ENCODE measurements at regions not wholly inside any gene's neighbourhood (a gene's known extent, or its start where the extent isn't known, plus 50 kb on each side); places are given as distances from the start of the nearest gene placed in this dataset.

DNA sequence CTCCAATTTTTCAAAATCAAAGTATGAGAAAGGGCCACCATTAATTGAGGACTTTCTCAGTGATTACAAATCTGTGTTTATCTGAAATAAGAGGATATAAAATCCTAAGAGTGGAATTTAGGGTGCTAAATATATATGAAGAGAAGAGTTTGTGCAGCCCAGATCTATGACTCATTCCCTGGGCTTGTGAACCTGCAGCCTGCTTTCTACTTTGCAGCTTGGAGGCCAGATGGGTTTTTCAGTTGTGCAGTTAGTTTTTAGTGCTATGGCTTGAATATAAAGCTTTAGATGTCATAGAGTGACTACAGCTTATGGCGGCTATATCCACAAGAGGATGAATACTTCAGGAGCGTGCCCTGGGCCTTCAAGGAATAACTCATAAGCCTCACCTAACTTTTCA lies 1391.1 kb downstream of the FSTL5 start:
- DNase-seq (ENCODE audit: low read depth in 4 of 4, low spot score in 1 of 4), result no peak

DNA sequence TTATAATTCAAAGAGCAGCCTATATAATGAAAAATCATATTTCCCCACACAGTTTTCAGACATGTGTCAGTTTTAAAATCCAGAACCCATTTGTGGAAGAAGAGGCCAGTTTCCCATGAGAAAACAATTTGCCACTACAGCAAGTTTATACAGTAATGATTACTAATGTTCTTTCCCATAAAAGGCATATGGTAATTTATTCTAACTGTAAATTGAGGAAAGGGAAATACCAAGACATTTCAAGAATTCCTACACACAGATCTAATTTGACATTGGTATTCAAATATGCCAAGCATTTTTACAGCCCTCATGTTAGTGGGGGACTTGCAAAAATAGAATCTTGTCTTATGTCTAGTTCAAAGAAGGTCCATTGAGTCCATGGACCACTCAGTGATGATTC lies 1368.6 kb downstream of the FSTL5 start:
- DNase-seq (ENCODE audit: low read depth in 4 of 4, low spot score in 1 of 4), result no peak

DNA sequence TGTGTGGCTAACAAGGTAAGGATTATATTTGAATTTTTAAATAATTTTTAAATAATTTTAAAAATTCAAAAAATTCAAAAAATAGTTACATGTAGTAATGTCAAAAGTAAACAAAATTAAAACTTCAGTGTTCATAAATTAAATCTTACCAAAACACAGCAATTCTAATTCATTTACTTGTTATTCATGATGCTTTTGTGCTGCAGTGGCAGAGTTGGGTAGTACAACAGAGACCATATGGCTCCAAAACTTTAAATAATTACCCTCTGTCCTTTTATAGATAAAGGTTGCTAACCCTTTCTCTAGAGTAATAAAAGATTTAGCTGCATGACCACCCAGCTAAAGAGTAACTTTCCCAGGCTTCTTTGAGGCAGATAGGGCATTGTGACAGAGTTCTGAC lies 1355.6 kb downstream of the FSTL5 start:
- no peak for DNase-seq (ENCODE audit: low read depth in 4 of 4, low spot score in 1 of 4)

DNA sequence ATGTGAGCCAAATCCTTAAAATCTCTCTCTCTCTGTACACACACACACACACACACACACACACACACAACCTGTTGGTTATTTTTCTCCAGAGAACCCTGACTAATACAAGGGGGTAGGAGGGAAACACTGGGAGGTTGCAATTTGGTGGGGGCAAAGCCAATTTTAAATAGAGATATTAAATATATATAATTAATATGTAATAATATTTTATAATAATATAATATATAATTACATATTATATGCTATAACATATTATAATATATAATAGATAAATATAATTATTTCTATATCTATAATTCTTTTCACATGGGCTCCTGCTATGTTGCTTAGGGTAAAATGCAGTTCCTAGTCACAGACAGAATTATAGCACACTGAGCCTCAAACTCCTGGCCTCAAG lies 1354.2 kb downstream of the FSTL5 start:
- no peak for DNase-seq (ENCODE audit: low read depth in 4 of 4, low spot score in 1 of 4)

DNA sequence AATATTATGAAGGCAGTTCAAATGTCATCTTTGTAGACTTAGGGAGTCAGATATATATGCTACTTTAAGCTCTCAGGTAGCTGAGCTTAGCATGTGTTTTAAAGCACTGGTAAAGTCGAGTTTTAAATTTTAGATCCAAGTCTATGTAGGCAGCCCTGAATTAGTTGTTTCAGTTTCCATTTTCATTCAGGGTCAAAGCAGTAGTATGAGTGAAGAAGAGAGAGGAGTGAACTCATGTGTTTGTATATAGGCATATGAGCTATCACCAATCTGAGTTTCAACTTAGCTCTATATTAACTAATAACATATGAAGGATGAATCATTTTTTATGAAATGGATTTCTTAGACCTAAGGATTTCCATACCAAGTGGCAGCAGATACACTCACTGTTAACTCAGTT lies 1353.4 kb downstream of the FSTL5 start:
- DNase-seq (ENCODE audit: low read depth in 4 of 4, low spot score in 1 of 4), result no peak

DNA sequence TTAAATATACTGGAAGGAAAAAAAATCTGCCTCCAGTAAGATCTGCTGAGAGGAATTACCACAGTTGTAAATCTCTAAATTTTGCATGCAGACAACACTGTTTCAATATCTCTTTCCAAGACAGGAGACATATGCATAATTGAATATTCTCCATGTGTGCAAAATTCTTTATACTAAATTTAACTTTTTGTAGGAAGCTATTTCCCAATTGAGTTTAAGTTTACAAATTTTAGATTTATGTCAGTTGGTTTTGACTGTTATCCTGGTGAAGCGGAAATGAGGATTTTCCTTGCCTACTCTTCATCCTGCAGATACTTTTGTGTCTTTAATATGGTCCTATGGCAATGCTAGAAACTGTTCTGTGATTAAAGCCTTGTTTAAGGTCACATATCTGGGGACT lies 1352.9 kb downstream of the FSTL5 start:
- DNase-seq (ENCODE audit: low read depth in 4 of 4, low spot score in 1 of 4), result no peak

DNA sequence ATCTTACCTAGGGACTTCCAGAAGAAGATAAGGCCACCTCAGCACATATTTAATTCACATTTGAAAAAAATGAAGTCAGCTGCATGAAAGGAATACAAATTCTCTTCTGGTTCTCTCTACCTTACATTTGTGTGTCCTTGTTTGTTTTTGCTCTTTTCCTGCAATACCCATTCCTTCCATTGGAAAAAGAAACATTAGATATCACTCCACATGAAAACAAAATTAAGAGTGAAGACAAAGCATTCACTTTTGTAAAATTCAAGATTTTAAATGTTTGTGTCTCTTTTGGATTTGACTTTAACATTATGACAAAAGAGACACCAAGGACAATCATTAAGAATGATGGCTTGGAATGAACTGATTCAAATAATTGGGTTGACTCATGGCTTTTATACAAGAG lies 1351.8 kb downstream of the FSTL5 start:
- no peak for DNase-seq (ENCODE audit: low read depth in 4 of 4, low spot score in 1 of 4)

DNA sequence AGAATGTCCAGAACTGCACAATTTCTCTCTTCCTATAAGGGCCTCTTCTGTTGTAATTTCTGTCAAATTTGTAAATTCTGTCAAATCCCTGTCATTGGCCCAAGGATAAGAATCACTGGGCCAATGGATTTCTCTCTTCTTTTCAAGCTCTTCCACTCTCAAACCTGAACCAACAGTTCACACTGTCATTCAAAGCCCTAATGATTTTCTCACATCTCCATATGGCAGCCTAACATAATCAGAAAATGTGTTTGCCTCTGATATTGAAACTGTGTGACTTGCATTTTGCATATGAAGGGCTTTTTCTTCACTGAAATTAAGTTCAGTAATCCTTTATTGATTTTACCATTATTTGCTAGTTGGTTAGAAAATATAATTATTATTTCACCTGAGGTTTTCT lies 1349.1 kb downstream of the FSTL5 start:
- DNase-seq (ENCODE audit: low read depth in 4 of 4, low spot score in 1 of 4), result no peak

DNA sequence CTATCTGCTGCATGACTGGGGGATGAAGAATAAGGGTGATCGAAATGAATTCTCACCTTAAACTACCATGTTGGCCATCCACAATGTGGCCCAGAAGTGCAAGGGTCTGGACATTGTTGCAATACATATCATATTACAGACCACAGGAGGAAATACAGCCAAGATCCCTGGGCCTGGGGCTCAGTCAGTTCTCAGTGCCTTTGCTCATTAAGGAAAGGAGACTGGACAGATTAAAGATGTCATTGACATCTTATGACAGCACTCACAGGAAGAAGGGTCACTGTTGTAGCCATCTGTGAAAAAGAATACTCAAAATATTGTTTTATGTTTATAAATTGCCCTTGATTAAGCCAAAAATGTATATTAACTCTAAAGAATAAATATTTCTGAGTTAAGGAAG lies 1345.2 kb downstream of the FSTL5 start:
- no peak for DNase-seq (ENCODE audit: low read depth in 4 of 4, low spot score in 1 of 4)

DNA sequence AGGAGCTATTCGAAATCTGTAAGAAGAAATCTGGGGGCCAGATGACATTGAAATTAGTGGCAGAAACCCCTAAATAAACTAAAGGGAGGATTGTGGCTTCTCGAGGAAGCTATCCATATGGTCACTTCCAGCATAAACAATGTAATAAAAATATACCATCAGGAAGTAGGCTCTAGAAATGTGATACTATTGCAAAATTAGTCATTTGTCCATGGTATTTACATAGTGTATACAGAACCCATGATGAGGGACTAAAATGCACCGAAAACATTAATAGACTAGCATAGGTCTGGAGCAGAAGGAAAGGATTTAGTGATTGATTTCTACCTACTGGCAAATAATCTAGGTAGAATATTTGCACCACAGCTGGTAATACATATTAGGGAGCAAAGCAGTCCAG lies 1344.0 kb downstream of the FSTL5 start:
- DNase-seq (ENCODE audit: low read depth in 4 of 4, low spot score in 1 of 4), result no peak

DNA sequence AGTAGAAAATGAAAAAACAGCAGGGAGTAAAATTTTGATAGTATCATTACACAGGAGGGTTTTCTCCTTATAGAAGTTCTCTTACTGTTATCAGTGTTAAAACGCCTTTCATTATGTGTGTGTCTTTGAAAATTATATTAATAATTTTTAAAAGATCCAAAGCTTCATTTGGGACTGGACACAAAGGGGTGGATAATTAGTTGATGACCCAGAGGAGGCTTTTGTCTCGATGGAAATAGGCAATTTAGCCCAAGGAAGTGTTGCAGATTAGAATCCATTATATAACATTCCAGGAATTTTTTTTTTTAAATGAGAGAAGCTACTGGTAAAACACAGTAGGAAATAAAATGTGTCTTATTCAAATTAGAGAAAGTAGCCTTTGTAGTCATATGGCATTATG lies 1339.3 kb downstream of the FSTL5 start:
- DNase-seq (ENCODE audit: low read depth in 4 of 4, low spot score in 1 of 4), result no peak

DNA sequence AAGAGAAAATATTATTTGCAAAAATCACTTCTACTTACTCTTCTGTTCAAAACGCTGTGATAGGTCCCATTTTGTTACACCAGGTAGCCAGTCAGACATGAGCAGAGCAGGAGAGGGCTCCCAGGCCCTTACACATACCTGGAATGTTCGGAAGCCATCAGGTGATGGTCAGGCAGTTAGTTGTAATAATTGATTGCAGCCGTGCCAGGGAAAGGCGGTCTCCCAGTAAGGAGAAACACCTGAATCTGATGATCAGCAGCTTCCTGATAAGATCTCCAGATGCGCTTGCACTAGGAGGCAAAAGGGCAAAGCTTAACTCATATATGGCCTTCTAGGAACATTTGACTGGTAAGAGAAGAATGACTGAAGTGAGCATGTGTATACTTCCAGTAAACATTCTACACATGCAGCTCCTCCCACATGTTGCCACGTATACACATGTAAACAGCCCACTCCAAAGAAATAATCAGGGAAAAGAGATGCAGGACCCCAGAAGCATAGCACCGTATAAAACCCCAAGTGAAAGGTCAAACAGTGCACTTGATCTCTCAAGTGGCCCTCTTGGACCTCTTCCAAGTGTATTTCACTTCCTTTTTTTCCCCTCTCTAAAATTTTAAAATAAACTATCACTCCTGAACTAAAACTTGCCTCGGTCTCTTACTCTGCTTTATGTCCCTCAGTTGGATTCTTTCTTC lies 1338.0 kb downstream of the FSTL5 start:
- no peak for DNase-seq (ENCODE audit: low read depth in 4 of 4, low spot score in 1 of 4)

DNA sequence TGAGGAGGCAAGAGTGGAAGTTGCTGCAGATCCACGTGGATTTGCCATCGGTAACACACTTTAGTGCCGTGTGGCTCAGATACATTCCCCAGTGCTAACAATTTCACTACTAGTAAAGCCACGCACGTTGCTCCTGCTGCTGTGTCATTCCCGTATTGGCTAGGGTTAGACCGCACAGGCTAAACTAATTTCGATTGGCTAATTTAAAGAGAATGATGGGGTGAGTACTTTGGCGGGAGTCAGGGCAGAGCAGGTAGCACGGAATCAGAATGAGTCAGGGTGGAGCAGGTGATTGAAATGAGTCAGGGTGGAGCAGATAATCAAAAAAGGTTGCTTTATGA lies 1337.5 kb downstream of the FSTL5 start:
- no peak for DNase-seq (ENCODE audit: low read depth in 4 of 4, low spot score in 1 of 4)

DNA sequence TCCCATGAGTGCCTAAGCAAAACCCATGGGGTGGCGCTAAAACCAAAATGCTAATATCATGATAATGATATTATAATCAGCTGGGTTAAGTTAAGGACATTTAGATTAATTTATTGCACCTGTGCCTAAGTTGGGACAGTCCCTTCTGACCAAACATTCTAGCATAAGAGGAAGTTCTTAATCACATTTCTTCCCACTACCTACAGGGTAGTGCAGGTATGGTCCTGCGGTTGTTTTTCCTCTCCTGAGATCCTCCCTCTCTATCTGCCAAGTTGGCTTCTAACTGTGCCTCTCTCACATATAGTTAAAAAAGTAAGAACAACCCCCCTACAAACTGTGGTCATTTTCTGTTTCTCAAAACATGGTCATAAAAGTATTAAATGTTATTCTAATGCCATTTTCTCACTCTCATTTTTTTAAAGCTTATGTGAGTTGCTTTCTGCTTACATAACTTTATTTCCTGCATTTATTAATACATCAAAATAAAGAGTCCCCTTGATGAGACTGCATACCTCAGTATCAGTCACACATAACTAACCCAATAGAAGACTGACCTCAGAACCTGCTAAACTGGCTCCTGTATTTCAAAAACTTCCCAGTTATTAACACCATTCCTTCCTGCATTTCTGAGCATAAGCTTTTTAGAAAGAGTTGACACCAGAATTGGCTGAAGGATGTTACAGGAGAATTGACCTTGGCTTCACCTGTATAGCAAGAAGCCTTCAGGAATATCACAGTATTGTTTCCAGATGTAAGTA lies 1332.5 kb downstream of the FSTL5 start:
- no peak for DNase-seq (ENCODE audit: low read depth in 4 of 4, low spot score in 1 of 4)

DNA sequence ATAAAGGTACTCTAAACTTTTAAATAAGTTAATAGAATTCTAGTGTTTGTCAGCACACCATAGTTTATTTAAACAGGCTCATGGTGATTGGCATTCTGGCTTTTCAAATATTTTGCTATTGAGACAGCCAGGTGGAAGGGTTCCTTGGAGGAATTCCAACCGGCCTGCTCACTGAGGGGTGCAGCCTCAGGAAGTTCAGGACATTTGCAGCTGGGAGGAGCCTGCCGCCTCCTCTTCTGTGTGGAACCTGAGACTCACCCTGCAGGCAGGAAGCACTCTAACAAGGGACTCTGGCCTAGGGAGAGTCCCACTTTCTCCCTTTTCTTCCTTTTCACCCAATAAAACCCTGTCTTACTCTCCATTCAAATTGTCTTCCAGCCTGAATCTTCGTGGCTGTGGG lies 1328.0 kb downstream of the FSTL5 start:
- DNase-seq (ENCODE audit: low read depth in 4 of 4, low spot score in 1 of 4), result no peak

DNA sequence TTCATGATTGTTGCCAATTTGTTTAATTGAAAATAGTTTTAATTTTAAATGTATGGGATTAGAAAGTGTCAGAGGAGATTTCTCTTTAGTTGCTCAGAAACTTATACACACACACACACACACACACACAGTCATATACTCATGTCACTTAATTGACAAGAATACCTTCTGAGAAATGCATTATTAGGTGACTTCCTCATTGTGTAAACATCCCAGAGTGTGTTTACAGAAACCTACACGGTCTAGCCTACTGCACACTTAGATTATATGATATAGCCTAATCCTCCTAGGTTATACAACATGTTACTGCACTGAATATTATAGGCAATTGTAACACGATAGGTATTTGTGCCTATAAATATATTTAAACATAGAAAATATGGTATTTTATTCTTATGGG lies 1327.4 kb downstream of the FSTL5 start:
- no peak for DNase-seq (ENCODE audit: low read depth in 4 of 4, low spot score in 1 of 4)

DNA sequence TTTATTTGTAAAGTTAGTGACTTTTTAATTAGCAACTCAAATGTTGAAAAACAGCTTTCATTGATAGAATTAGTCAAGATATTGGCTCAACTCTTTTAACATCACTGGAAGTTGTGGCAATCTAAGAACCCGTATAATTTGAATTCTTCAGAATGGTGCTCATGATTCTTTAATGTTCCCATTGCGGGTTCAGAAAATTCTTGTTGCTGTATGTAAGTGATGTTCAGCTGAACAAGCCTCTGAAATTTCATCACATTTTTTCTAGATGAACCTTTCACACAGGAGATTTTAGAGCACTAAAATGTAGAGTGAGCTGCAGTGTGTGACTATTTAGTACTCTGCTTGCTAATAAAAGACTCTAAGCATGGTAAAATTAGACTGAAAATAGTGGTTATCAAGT lies 1317.7 kb downstream of the FSTL5 start:
- no peak for DNase-seq (ENCODE audit: low read depth in 4 of 4, low spot score in 1 of 4)

DNA sequence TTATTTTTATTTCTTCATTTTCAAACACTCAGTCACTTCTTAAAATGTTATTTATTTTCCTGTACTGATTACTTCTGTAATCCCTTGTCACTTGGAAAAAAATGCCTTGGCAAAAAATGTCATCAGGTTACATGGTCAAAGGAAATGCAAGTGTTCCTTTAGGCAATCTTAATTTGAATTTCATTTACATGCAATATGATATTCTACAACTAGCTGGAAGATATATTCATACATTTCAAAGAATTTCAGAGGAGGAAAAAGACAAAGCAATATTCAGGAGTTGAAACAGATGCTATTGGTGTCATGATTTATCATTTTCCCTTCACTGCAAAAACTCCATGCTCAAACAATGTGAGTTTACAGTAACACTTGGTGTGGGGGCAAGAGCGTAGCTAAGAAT lies 1316.6 kb downstream of the FSTL5 start:
- no peak for DNase-seq (ENCODE audit: low read depth in 4 of 4, low spot score in 1 of 4)

DNA sequence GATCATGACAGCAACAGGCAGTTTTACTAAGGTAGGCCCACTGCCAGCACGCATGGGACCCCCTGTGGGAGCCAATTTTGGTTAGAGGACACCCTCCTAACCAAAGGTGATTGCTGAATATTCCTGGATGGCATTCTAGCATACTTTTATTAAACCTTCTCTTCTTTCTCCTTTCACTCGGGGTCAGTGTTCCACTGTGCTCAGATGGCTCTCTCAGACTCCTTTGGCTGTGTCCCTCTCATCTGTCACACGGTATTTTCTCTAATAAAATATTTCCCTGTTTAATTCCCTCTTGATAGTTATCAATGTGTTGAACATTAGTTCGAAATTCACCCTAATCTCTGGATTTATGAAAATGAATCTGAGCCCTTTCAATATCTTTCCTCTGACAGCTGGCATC lies 1315.3 kb downstream of the FSTL5 start:
- DNase-seq (ENCODE audit: low read depth in 4 of 4, low spot score in 1 of 4), result no peak

DNA sequence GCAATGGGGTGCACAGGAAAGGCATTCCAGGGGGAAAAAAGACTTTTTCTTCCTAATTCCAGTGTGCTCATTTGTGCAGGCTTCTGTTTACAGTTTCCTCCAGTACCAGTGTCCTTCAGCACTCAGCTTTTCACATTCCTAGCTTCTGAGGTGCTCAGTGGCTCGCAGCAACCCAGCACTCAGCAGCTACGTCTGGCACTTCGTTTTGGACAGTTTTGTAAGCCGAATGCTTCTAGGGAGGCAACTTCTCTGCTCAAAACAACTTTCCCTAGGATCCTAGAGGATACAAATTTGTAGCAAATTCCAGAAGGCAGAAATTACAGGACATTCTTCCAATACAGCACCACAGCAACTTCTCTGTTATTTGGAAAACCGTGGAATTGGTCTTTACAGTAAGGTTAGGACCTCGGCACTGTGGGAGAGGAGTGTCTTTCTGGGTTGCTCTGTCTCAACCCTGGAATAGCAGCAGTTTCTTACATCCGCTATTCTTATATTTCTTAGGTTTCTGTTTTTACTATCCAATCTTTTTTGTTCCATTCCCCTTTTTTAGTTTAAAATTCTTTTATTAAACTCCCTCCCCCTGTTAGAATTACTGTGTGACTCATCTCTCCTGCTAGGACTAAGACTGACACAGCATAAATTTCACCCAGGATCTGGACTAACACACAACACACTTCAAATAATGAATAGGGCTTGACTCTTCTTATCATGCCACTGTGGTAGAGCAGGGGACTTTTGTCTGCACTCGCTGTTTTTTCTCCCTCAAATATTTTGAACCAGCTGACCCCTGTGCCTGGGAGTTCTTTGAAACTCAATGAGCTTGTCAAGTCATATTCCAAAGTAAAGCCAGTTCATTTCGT lies 1314.7 kb downstream of the FSTL5 start:
- DNase-seq (ENCODE audit: low read depth in 4 of 4, low spot score in 1 of 4), result no peak

DNA sequence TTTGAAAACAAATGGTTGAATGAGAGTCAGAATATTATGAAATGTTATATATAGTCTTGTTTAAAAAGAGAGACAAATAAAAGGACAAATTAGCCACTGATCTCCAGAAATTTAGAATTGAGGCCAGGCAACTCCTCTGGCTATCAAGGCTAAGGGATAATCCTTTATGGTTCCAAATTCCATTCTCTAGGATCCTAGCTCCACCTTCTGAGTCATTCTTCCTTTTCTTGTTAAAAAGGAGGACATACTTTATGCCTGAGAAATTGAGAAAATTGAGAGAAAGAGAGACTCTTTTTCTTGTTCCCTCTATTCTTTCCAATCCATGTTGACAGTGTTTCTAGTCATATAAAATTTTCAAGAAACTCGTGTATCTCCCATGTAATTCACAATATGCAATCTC lies 1299.5 kb downstream of the FSTL5 start:
- no peak for DNase-seq (ENCODE audit: low read depth in 4 of 4, low spot score in 1 of 4)

DNA sequence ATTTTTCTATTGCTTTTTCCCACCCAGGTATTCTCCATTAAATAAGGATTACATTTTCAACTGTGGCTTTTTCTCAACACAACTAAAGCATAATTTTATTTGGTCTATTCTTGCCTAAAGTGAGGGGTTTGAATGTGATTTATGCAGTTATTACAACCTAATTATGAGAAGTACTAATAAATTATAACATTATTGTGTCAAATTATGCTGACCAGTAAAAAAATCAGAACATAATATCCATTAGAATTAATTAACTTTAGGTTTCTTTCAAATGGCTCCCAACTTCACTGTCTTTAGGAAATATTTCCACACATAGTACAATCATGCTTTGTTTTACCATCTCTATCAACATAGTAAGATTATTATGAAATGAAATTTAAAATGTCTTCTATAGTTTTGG lies 1293.9 kb downstream of the FSTL5 start:
- no peak for DNase-seq (ENCODE audit: low read depth in 4 of 4, low spot score in 1 of 4)
